GM12892 (cell line): ENCODE measurements at regions not wholly inside any gene's neighbourhood (a gene's known extent, or its start where the extent isn't known, plus 50 kb on each side); places are given as distances from the start of the nearest gene placed in this dataset.

Experiments used
- POLR2A ChIP-seq: IDR thresholded peaks from 2 replicates; pipeline ENCODE4 v1.6.1; 2011; ENCODE audit warnings: low read depth, low read length, control low read depth
- POLR2AphosphoS5 ChIP-seq: IDR thresholded peaks from 2 replicates; pipeline ENCODE4 v1.6.1; 2011; ENCODE audit warnings: low read depth, low read length, control low read depth
- TAF1 ChIP-seq: IDR thresholded peaks from 2 replicates; pipeline ENCODE4 v1.6.1; 2011; ENCODE audit warnings: low read depth, mild to moderate bottlenecking, control low read depth, low read length, borderline replicate concordance

- TF ChIP-seq POLR2AphosphoS5 (no peak), POLR2A (no peak), TAF1 (no peak)
Observed at GRCh38 chr13:47374741-47375140, 477.9 kb upstream of the HTR2A start.
